Kidney (tissue), 13 donors: ENCODE measurements at regions not wholly inside any gene's neighbourhood (a gene's known extent, or its start where the extent isn't known, plus 50 kb on each side); places are given as distances from the start of the nearest gene placed in this dataset.

Source experiments
- DNase-seq, 5 donors: peaks; one replicate each; pipeline ENCODE4 v3.0.0-alpha.2; 2013 to 2020
- FAIRE-seq: peaks from 2 replicates; lab custom pipeline; 2012; peaks lifted over from hg19 to GRCh38; lab: Jason Lieb, UNC
- H3K27ac ChIP-seq, 2 donors: one replicate each; pipeline ENCODE4 v1.7.0; 2013; ENCODE audit warnings: low read depth in 2 of 2, low read length in 2 of 2, inconsistent platforms in 1 of 2
- H3K27me3 ChIP-seq: one replicate; pipeline ENCODE4 v1.7.1; 2013; ENCODE audit warnings: low read length, inconsistent platforms; ENCODE audit not compliant: control insufficient read depth, insufficient read depth
- H3K36me3 ChIP-seq, 3 donors: one replicate each; pipeline versions ENCODE4 v1.7.0 to v1.7.1; 2013; ENCODE audit warnings: low read length in 3 of 3, control low read depth in 1 of 3, inconsistent platforms in 1 of 3; ENCODE audit not compliant: insufficient read depth in 3 of 3, control insufficient read depth in 2 of 3
- H3K4me1 ChIP-seq, 3 donors: one replicate each; pipeline versions ENCODE4 v1.7.0 to v1.7.1; 2013; ENCODE audit warnings: low read length in 3 of 3, inconsistent platforms in 1 of 3, low read depth in 1 of 3; ENCODE audit not compliant: control insufficient read depth in 2 of 3, insufficient read depth in 2 of 3
- H3K4me3 ChIP-seq, 3 donors: one replicate each; pipeline versions ENCODE4 v1.7.0 to v1.8.1; 2013; ENCODE audit warnings: low read length in 3 of 3, control low read depth in 1 of 3, inconsistent platforms in 1 of 3
- H3K9ac ChIP-seq, 3 donors: one replicate each; pipeline versions ENCODE4 v1.7.0 to v1.7.1; 2013; ENCODE audit warnings: low read length in 3 of 3, control low read depth in 1 of 3, inconsistent platforms in 1 of 3
- H3K9me3 ChIP-seq, 3 donors: one replicate each; pipeline versions ENCODE4 v1.7.0 to v1.7.1; 2013; ENCODE audit warnings: low read length in 3 of 3, control low read depth in 1 of 3, inconsistent platforms in 1 of 3; ENCODE audit not compliant: control insufficient read depth in 2 of 3, insufficient read depth in 1 of 3
- CTCF ChIP-seq: IDR thresholded peaks from 3 replicates; pipeline ENCODE4 v1.5.1; 2012; ENCODE audit warnings: mild to moderate bottlenecking, moderate library complexity, borderline replicate concordance; ENCODE audit not compliant: insufficient read depth; ENCODE audit errors: extremely low read depth
- intact Hi-C: fragments of 100-400 bp; cut with DNase I; formaldehyde crosslinking; loops from one replicate; pipeline ENCODE4 v1.11.1; 2022
- donor health status: control.
- donor health status: control.
- donor health status: control.
- donor health status: control.
- donor health status: control.
- donor health status: DM: yes; HTN: yes; CAD: no.
- donor health status: Normal renal cell carcinoma (clear cell type).

GRCh38 chr13:78768950-78769349 lies 110.0 kb upstream of the OBI1 start:
- no peak for TF ChIP-seq CTCF

GRCh38 chr13:78764665-78765064 lies 105.7 kb upstream of the OBI1 start:
- no peak for TF ChIP-seq CTCF
- FAIRE-seq (no peak), DNase-seq (no peak)
- Histone ChIP-seq H3K9ac (no peak overlapping the region), H3K27me3 (no peaks in the 10 kb centered on the region), H3K4me3 (no peak overlapping the region), H3K27ac (no peak overlapping the region), H3K9me3 (no peaks in the 10 kb centered on the region), H3K4me1 (no peaks in the 10 kb centered on the region), H3K36me3 (no peaks in the 10 kb centered on the region)
- intact Hi-C loops = no loop called here

More at GRCh38 chr13:78768950-78769349, 110.0 kb upstream of the OBI1 start:
- DNase-seq (no peak), FAIRE-seq (no peak)
- intact Hi-C loops = no loop called here
- H3K9ac ChIP-seq = no peak overlapping the region
- H3K36me3 ChIP-seq = no peaks in the 10 kb centered on the region
- no peaks in the 10 kb centered on the region for H3K4me1 ChIP-seq
- no peak overlapping the region for H3K27ac ChIP-seq
- no peaks in the 10 kb centered on the region for H3K27me3 ChIP-seq
- no peak overlapping the region for H3K4me3 ChIP-seq
- H3K9me3 ChIP-seq = no peaks in the 10 kb centered on the region

DNA sequence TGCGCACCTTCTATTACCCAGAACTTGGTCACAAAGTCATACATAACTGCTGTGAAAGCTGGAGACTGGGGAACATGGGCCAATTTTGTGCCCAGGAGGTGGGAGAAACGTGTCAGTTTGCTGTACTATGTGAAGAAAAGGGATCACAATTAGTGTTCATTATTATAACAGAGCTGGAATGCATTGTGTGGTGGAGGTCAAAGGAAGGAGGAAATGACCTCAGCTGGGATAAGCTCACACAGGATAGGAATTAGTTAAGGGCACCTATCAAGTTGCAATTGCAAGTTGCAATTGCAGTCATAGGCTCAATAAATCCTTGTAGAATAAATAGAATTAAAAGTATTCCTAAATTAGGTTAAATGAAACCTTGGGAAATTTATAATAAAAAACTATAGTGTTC lies 103.9 kb upstream of the OBI1 start:
- no peak overlapping the region for H3K4me3 ChIP-seq
- FAIRE-seq (no peak), DNase-seq (no peak)
- intact Hi-C loops = no loop called here
- no peak for TF ChIP-seq CTCF
- H3K4me1 ChIP-seq = no peaks in the 10 kb centered on the region
- H3K27me3 ChIP-seq = no peaks in the 10 kb centered on the region
- H3K9me3 ChIP-seq = no peaks in the 10 kb centered on the region
- no peaks in the 10 kb centered on the region for H3K36me3 ChIP-seq
- no peak overlapping the region for H3K9ac ChIP-seq
- H3K27ac ChIP-seq = no peak overlapping the region

- Histone ChIP-seq H3K36me3 (no peaks in the 10 kb centered on the region), H3K9ac (no peak overlapping the region), H3K4me1 (no peaks in the 10 kb centered on the region), H3K27ac (no peak overlapping the region), H3K27me3 (no peaks in the 10 kb centered on the region), H3K4me3 (no peak overlapping the region), H3K9me3 (no peaks in the 10 kb centered on the region)
- DNase-seq (no peak), FAIRE-seq (no peak)
- intact Hi-C loops = no loop called here
- no peak for TF ChIP-seq CTCF
Measured at GRCh38 chr13:78759704-78760103, 100.7 kb upstream of the OBI1 start.
